Endothelial cell of umbilical vein (primary cell): ENCODE measurements at regions not wholly inside any gene's neighbourhood (a gene's known extent, or its start where the extent isn't known, plus 50 kb on each side); places are given as distances from the start of the nearest gene placed in this dataset.
A peak's percentile ranks its signal among the peaks of the same experiment; 100 is the strongest.

Experiments
- BruUV-seq: library from RNA; stranded (reverse); fragments of 400-500 nt; replicated peaks from 2 replicates; lab custom pipeline; 2021; lab: Mats Ljungman, UMichigan
- CTCF ChIA-PET: fragments of 300-600, 350-600 bp; sonication (Branson Sonifier 250); formaldehyde crosslinking; loops from one replicate; lab custom pipeline; 2021; ENCODE audit warnings: antibody characterized with exemption, inconsistent platforms; lab: Charles Lee
- POLR2A ChIA-PET: fragments of 300-600, 350-600 bp; sonication (Branson Sonifier 250); formaldehyde crosslinking; loops from one replicate; lab custom pipeline; 2021; ENCODE audit warnings: antibody characterized with exemption, inconsistent platforms; lab: Charles Lee
- DNase-seq: peaks from one replicate; pipeline ENCODE4 v3.0.0-alpha.2; 2011; ENCODE audit warnings: low read depth, low spot score
- FAIRE-seq: peaks from 2 replicates; lab custom pipeline; 2011; peaks lifted over from hg19 to GRCh38; lab: Jason Lieb, UNC
- H2AFZ ChIP-seq: 2 replicates; pipeline ENCODE4 v1.6.0; 2012; ENCODE audit warnings: low read depth, low read length, control low read depth, inconsistent platforms
- H3K27ac ChIP-seq: 2 replicates; pipeline ENCODE4 v1.5.1; 2011; ENCODE audit warnings: low read depth, mild to moderate bottlenecking, control low read depth, low read length, moderate library complexity; ENCODE audit not compliant: insufficient read depth
- H3K27me3 ChIP-seq, 2 experiments: 2 replicates each; pipeline versions ENCODE4 v1.6.0 to v1.6.1; 2011; ENCODE audit warnings: low read length in 2 of 2, mixed read lengths in 1 of 2; ENCODE audit not compliant: control insufficient read depth in 2 of 2, insufficient read depth in 2 of 2
- H3K36me3 ChIP-seq, 2 experiments: 2 replicates in 1 of 2; 3 replicates in 1 of 2; pipeline ENCODE4 v1.5.1; 2011; ENCODE audit warnings: low read length in 2 of 2, mild to moderate bottlenecking in 1 of 2, moderate library complexity in 1 of 2; ENCODE audit not compliant: control insufficient read depth in 2 of 2, insufficient read depth in 2 of 2; ENCODE audit errors: extremely low read depth in 1 of 2
- H3K4me1 ChIP-seq: 3 replicates; pipeline ENCODE4 v1.5.1; 2011; ENCODE audit warnings: mild to moderate bottlenecking, low read length; ENCODE audit not compliant: control insufficient read depth, insufficient read depth; ENCODE audit errors: extremely low read depth
- H3K4me2 ChIP-seq: 2 replicates; pipeline ENCODE4 v1.6.1; 2011; ENCODE audit warnings: low read length, control low read depth, mixed read lengths; ENCODE audit not compliant: insufficient read depth
- H3K4me3 ChIP-seq, 3 experiments: fragments of 200-600 bp in 1 of 3; sonication (generic), shearing (Covaris generic) in 1 of 3; replicated peaks in 1 of 3; 2 replicates each; pipeline ENCODE4 v1.5.1; 2011 to 2016; ENCODE audit warnings: control low read depth in 3 of 3, low read length in 3 of 3, mild to moderate bottlenecking in 2 of 3, inconsistent platforms in 1 of 3, low read depth in 1 of 3, moderate library complexity in 1 of 3; ENCODE audit not compliant: insufficient read depth in 1 of 3
- H3K79me2 ChIP-seq: 2 replicates; pipeline ENCODE4 v1.6.0; 2012; ENCODE audit warnings: low read length, inconsistent platforms; ENCODE audit not compliant: control insufficient read depth, insufficient read depth
- H3K9ac ChIP-seq: replicated peaks from 2 replicates; pipeline ENCODE3; 2011; ENCODE audit warnings: low read length, control low read depth; ENCODE audit not compliant: insufficient read depth; ENCODE audit errors: extremely low read depth
- H3K9me1 ChIP-seq: replicated peaks from 3 replicates; pipeline ENCODE4 v1.6.0; 2011; ENCODE audit warnings: mild to moderate bottlenecking, low read length; ENCODE audit not compliant: control insufficient read depth, insufficient read depth; ENCODE audit errors: extremely low read depth
- H3K9me3 ChIP-seq: replicated peaks from 2 replicates; pipeline ENCODE4 v1.5.1; 2012; ENCODE audit warnings: low read length, inconsistent platforms; ENCODE audit not compliant: control insufficient read depth, insufficient read depth
- H4K20me1 ChIP-seq: replicated peaks from 2 replicates; pipeline ENCODE3; 2011; ENCODE audit warnings: mild to moderate bottlenecking, low read length; ENCODE audit not compliant: control insufficient read depth, insufficient read depth; ENCODE audit errors: extremely low read depth
- EZH2 ChIP-seq: IDR thresholded peaks from 2 replicates; pipeline ENCODE4 v1.6.1; 2012; ENCODE audit warnings: borderline replicate concordance, low read depth, mild to moderate bottlenecking, moderate library complexity, low read length, inconsistent platforms; ENCODE audit not compliant: severe bottlenecking
- FOS ChIP-seq: IDR thresholded peaks from 2 replicates; pipeline ENCODE4 v1.6.1; 2011; ENCODE audit warnings: mild to moderate bottlenecking, low read length, moderate library complexity, borderline replicate concordance; ENCODE audit not compliant: insufficient read depth
- GATA2 ChIP-seq: IDR thresholded peaks from 2 replicates; pipeline ENCODE4 v1.7.0; 2011; ENCODE audit warnings: low read depth, mild to moderate bottlenecking, moderate library complexity, mixed read lengths, low read length; ENCODE audit not compliant: insufficient read length, insufficient read depth
- JUN ChIP-seq: IDR thresholded peaks from 2 replicates; pipeline ENCODE4 v1.6.1; 2011; ENCODE audit warnings: borderline replicate concordance, low read depth; ENCODE audit not compliant: insufficient read length, insufficient read depth
- MYC ChIP-seq: IDR thresholded peaks from one replicate; pipeline ENCODE4 v1.6.1; 2011; ENCODE audit warnings: mild to moderate bottlenecking, low read depth, low read length
- POLR2A ChIP-seq: IDR thresholded peaks from 2 replicates; pipeline ENCODE4 v1.6.1; 2012; ENCODE audit warnings: low read depth, mild to moderate bottlenecking, control low read depth, low read length
- POLR2AphosphoS5 ChIP-seq: IDR thresholded peaks from 2 replicates; pipeline ENCODE4 v1.6.1; 2012; ENCODE audit warnings: low read depth, mild to moderate bottlenecking, control low read depth, low read length, moderate library complexity; ENCODE audit not compliant: insufficient read depth
- dilution Hi-C: fragments of 300-500 bp; cut with MboI; formaldehyde crosslinking; loops from one replicate; pipeline ENCODE4 v1.15.0; 2019; ENCODE audit warnings: low sequenced_read_pairs; ENCODE audit not compliant: extremely low pct_ligation_motif_present
- intact Hi-C: fragments of 100-400 bp; cut with micrococcal nuclease; formaldehyde crosslinking; loops from one replicate; pipeline ENCODE4 v1.10.0; 2022
- TF ChIP-seq, protein P1 (sequence below), 2 donors: IDR thresholded peaks; 1 replicate in 1 of 2; 2 replicates in 1 of 2; pipeline ENCODE4 v1.5.1; 2011; ENCODE audit warnings: low read length in 2 of 2, mild to moderate bottlenecking in 2 of 2, moderate library complexity in 2 of 2, control low read depth in 1 of 2, inconsistent platforms in 1 of 2, low read depth in 1 of 2; ENCODE audit not compliant: insufficient read depth in 1 of 2; ENCODE audit errors: extremely low read depth in 1 of 2
- TF ChIP-seq, protein P2 (sequence below): IDR thresholded peaks from 2 replicates; pipeline ENCODE4 v1.6.1; 2011; ENCODE audit not compliant: insufficient read depth, insufficient read length

DNA sequence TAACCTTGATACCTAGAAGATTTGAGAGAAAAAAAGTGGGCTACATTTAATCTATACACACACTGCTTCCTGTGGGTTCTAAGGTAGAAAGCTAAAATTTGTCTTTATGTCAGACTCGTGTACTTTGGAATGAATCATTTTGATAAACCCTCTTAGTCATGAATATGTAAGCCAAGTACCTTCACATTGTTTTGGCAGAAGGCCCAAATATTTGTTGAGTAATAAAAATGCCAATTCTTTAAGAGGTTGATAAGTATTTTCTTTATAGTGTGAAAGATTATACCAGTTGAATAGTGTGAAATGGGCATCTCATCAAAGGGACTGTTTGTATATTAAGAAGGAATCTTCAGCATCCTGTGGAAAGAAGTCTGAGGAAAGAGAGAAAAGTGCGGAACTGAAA, 1464.7 kb upstream of the ZEB2 start:
- DNase-seq (peak; percentile 91), FAIRE-seq (peak; percentile 85)
- H3K27me3 ChIP-seq, result no peaks in the 10 kb centered on the region
- dilution Hi-C loops, result no loop called here
- H3K79me2 ChIP-seq, result no peaks in the 10 kb centered on the region
- peak overlapping the region; percentile 82 for H3K4me2 ChIP-seq
- H3K4me3 ChIP-seq, result no peak overlapping the region
- no TSS peak for BruUV-seq
- no peaks in the 10 kb centered on the region for H3K9me3 ChIP-seq
- no peaks in the 10 kb centered on the region for H3K36me3 ChIP-seq
- no peak overlapping the region for H2AFZ ChIP-seq
- H3K9ac ChIP-seq, result peak overlapping the region; percentile 22
- ChIA-PET POLR2A (no interaction called here), CTCF (no interaction called here)
- H3K9me1 ChIP-seq, result no peaks in the 10 kb centered on the region
- H3K27ac ChIP-seq, result peak overlapping the region; percentile 40
- intact Hi-C loops, result loop anchor here (5.0 to 10.0 kb wide), 2 partner anchors 232 to 1470 kb away; no protein-coding TSS in a partner anchor
- TF ChIP-seq, protein P1, sequence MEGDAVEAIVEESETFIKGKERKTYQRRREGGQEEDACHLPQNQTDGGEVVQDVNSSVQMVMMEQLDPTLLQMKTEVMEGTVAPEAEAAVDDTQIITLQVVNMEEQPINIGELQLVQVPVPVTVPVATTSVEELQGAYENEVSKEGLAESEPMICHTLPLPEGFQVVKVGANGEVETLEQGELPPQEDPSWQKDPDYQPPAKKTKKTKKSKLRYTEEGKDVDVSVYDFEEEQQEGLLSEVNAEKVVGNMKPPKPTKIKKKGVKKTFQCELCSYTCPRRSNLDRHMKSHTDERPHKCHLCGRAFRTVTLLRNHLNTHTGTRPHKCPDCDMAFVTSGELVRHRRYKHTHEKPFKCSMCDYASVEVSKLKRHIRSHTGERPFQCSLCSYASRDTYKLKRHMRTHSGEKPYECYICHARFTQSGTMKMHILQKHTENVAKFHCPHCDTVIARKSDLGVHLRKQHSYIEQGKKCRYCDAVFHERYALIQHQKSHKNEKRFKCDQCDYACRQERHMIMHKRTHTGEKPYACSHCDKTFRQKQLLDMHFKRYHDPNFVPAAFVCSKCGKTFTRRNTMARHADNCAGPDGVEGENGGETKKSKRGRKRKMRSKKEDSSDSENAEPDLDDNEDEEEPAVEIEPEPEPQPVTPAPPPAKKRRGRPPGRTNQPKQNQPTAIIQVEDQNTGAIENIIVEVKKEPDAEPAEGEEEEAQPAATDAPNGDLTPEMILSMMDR (IDR thresholded peaks at IDR 0.05; ENCODE audit: extremely low read depth in 1 of 2, insufficient read depth in 1 of 2, low read depth in 1 of 2, low read length in 2 of 2), result no peak
- TF ChIP-seq MYC (no peak), GATA2 (peak; percentile 80), EZH2 (no peak), FOS (peak; percentile 88), POLR2A (no peak), POLR2AphosphoS5 (peak; percentile 56), JUN (peak; percentile 75)
- TF ChIP-seq, protein P2, sequence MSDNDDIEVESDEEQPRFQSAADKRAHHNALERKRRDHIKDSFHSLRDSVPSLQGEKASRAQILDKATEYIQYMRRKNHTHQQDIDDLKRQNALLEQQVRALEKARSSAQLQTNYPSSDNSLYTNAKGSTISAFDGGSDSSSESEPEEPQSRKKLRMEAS, result no peak
- peaks cover 24% of the 10 kb centered on the region for H3K4me1 ChIP-seq
- H4K20me1 ChIP-seq, result no peaks in the 10 kb centered on the region
